Left ventricle myocardium inferior (tissue), 1 donor: ENCODE measurements at regions not wholly inside any gene's neighbourhood (a gene's known extent, or its start where the extent isn't known, plus 50 kb on each side); places are given as distances from the start of the nearest gene placed in this dataset.
"Not testable (repeated sequence)": the region's sequence is repeated elsewhere in the genome, so short reads cannot be mapped to it uniquely, and the experiment has no call there.

Source experiments
- DNase-seq: peaks from one replicate; pipeline ENCODE4 v3.0.0-alpha.2; 2020
- H3K27ac ChIP-seq: fragments of 200-600 bp; replicated peaks from 2 replicates; pipeline ENCODE4 v1.8.0; 2021
- H3K27me3 ChIP-seq: fragments of 200-600 bp; 2 replicates; pipeline ENCODE4 v1.8.0; 2021; ENCODE audit warnings: low read depth
- H3K36me3 ChIP-seq: fragments of 200-600 bp; 2 replicates; pipeline ENCODE4 v1.8.0; 2021
- H3K4me1 ChIP-seq: fragments of 200-600 bp; 2 replicates; pipeline ENCODE4 v1.8.0; 2021
- H3K4me3 ChIP-seq: fragments of 200-600 bp; 2 replicates; pipeline ENCODE4 v1.8.0; 2021; ENCODE audit warnings: mild to moderate bottlenecking, moderate library complexity
- H3K9me3 ChIP-seq: fragments of 200-600 bp; replicated peaks from 2 replicates; pipeline ENCODE4 v1.8.0; 2021
- intact Hi-C: fragments of 100-400 bp; cut with micrococcal nuclease; formaldehyde crosslinking; loops from one replicate; pipeline ENCODE4 v1.11.0; 2022
- TF ChIP-seq, protein P1 (sequence below): fragments of 200-600 bp; IDR thresholded peaks from 2 replicates; pipeline ENCODE4 v1.8.0; 2021; ENCODE audit warnings: antibody characterized with exemption, mild to moderate bottlenecking, borderline replicate concordance
- donor health status: DM: no; HTN: yes; CAD: no; lungs with severe emphysema.

DNA sequence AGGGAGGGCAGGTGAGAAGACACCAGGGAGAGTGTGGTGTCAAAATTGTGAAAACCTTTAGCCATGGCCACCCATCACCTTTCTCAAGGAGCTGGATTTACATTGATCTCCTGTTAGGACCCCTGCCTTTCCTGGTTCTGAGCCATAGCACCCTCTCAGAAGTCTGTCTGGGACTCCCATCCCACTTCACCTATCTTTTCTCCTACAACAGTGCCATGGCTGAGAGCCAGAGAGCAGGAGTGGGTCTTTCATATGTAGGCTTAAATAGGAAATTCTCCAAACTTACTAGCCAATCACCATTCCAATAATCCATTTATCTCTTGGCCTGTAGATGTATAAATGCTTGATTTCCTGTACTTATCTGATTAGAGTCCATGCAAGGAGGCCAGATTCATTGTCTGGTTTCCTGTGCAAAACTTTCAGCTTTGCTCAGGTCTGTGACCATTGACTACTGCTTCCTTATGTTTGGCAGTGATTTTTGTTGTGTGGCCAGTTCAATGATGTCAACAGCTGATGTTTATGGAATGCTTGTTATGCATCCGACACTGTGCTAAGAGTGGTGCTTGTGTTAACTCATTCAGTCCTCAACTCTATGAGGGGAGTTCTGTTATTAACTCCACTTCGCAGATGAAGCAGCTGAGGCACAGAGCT is 57.6 kb upstream of the IGFBP5 start:
- Histone ChIP-seq H3K36me3 (no peaks in the 10 kb centered on the region), H3K27ac (no peak overlapping the region), H3K4me3 (no peak overlapping the region), H3K27me3 (no peaks in the 10 kb centered on the region), H3K4me1 (peaks cover 23% of the 10 kb centered on the region), H3K9me3 (no peaks in the 10 kb centered on the region)
- no peak for DNase-seq
- intact Hi-C loops, result no loop called here
- TF ChIP-seq, protein P1, sequence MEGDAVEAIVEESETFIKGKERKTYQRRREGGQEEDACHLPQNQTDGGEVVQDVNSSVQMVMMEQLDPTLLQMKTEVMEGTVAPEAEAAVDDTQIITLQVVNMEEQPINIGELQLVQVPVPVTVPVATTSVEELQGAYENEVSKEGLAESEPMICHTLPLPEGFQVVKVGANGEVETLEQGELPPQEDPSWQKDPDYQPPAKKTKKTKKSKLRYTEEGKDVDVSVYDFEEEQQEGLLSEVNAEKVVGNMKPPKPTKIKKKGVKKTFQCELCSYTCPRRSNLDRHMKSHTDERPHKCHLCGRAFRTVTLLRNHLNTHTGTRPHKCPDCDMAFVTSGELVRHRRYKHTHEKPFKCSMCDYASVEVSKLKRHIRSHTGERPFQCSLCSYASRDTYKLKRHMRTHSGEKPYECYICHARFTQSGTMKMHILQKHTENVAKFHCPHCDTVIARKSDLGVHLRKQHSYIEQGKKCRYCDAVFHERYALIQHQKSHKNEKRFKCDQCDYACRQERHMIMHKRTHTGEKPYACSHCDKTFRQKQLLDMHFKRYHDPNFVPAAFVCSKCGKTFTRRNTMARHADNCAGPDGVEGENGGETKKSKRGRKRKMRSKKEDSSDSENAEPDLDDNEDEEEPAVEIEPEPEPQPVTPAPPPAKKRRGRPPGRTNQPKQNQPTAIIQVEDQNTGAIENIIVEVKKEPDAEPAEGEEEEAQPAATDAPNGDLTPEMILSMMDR, result no peak

DNA sequence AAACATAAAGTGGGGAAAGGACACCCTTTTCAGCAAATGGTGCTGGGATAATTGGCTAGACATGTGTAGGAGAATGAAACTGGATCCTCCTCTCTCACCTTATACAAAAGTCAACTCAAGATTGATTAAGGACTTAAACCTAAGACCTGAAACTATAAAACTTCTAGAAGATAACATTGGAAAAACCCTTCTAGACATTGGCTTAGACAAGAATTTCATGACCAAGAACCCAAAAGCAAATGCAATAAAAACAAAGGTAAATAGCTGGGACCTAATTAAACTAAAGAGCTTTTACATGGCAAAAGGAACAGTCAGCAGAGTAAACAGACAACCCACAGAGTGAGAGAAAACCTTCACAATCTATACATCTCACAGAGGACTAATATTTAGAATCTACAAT is 55.4 kb upstream of the IGFBP5 start:
- H3K36me3 ChIP-seq, intact Hi-C loops, DNase-seq, H3K27ac ChIP-seq, H3K4me3 ChIP-seq, H3K27me3 ChIP-seq, H3K9me3 ChIP-seq: not testable (repeated sequence)
- H3K4me1 ChIP-seq, result peaks cover 23% of the 10 kb centered on the region

DNA sequence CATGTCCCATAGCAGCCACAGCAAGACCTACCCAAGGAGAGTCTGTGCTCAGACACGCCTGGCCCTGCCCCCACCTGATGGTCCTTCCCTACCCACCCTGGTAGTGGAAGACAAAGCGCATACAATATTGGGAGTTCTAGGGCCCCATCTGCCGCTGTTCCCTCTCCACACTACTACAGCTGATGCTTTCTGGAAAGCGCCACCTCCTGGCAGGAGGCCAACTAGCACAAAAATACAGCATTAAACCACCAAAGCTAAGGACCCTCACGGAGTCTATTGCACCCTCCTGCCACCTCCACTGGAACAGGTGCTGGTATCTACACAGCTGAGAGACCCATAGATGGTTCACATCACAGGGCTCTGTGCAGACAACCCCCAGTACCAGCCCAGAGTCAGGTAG is 50.9 kb upstream of the IGFBP5 start:
- H3K9me3 ChIP-seq, H3K4me3 ChIP-seq, H3K4me1 ChIP-seq, H3K36me3 ChIP-seq, DNase-seq, H3K27me3 ChIP-seq, H3K27ac ChIP-seq, intact Hi-C loops: not testable (repeated sequence)

DNA sequence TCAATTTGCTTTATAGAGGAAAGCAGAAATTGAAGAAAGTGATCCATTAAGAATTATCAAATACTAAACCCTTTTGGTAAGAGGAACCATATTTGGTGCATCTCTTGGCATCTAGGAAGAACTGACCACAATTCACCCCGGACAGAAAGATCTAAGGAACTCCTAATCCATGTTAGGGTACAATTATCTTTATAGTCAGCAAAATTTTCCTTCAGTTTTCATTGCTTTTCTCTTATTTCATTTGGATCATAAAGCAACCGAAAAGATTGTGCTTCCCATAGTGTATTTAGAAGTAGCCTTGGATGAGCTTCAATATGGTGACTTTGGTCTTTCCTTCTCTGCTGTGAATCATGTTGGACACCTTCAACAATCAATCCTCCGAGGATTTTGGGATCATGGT is 50.1 kb upstream of the IGFBP5 start:
- no peaks in the 10 kb centered on the region for H3K9me3 ChIP-seq
- no peaks in the 10 kb centered on the region for H3K36me3 ChIP-seq
- no peak for DNase-seq
- no peak overlapping the region for H3K27ac ChIP-seq
- H3K27me3 ChIP-seq, result no peaks in the 10 kb centered on the region
- no peak overlapping the region for H3K4me3 ChIP-seq
- TF ChIP-seq, protein P1, result no peak
- peaks cover 6% of the 10 kb centered on the region for H3K4me1 ChIP-seq
- intact Hi-C loops, result no loop called here
